ENCODE measurements at regions not wholly inside any gene's neighbourhood (a gene's known extent, or its start where the extent isn't known, plus 50 kb on each side); places are given as distances from the start of the nearest gene placed in this dataset.

GRCh38 chr2:39519886-39520285, 82.8 kb upstream of the MAP4K3 start:
- CTCF ChIA-PET, result no interaction called here
- no peak for TF ChIP-seq CTCF (conservative IDR thresholded peaks at IDR 0.05; ENCODE audit: low read depth, low read length)
- TF ChIP-seq EZH2 (IDR thresholded peaks at IDR 0.05; ENCODE audit: borderline replicate concordance, low read depth, low read length, poor library complexity, severe bottlenecking), result no peak
- Histone ChIP-seq H3K27ac (ENCODE audit: low read depth, low read length, poor library complexity, severe bottlenecking) (no peak overlapping the region), H3K9me3 (ENCODE audit: low read depth, low read length, poor library complexity, severe bottlenecking) (no peaks in the 10 kb centered on the region), H3K36me3 (ENCODE audit: insufficient read depth, low read length, poor library complexity, severe bottlenecking) (no peaks in the 10 kb centered on the region), H3K4me3 (ENCODE audit: low read depth, low read length, poor library complexity, severe bottlenecking) (no peak overlapping the region), H3K27me3 (replicated peaks; ENCODE audit: insufficient read depth, low read depth, low read length, poor library complexity) (no peaks in the 10 kb centered on the region), H3K4me1 (ENCODE audit: insufficient read depth, low read length, poor library complexity, severe bottlenecking) (peaks cover 46% of the 10 kb centered on the region)
- BruUV-seq (replicated peaks), result no TSS peak
- POLR2A ChIA-PET (ENCODE audit: low non-redundant PET), result no interaction called here
- intact Hi-C loops (cut with micrococcal nuclease; ENCODE audit: unreplicated experiment), result loop anchor here (10.0 kb wide), 2 partner anchors 315 to 385 kb away; no protein-coding TSS in a partner anchor
- DNase-seq (ENCODE audit: low spot score), result no peak

DNA sequence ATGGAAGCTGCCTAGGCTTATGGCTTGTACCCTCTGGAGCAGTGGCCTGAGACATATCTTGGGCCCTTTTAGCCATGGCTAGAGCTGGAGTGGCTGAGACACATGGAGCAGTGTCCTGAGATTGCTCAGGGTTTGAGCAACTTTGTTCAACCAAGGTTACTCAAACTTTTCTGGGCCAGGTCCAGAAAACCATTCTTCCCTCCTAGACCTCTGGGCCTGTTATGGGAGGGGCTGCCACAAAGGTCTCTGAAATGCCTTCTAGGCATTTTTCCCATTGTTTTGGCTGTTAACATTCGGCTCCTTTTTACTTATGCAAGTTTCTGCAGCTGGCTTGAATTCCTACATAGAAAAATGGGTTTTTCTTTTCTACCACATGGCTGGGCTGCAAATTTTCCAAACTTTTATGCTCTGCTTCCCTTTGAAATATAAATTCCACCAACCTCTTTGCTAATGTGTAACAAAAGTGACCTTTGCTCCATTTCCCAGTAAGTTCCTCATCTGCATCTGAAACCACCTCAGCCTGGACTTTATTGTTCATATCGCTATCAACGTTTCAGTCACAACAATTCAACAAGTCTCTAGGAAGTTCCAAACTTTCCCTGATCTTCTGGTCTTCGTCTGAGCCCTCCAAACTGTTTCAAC, 84.9 kb upstream of the MAP4K3 start:
- intact Hi-C loops (cut with micrococcal nuclease; ENCODE audit: unreplicated experiment), result no loop called here
- DNase-seq (ENCODE audit: low spot score), result no peak
- Histone ChIP-seq H3K4me3 (ENCODE audit: low read depth, low read length, poor library complexity, severe bottlenecking) (no peak overlapping the region), H3K4me1 (ENCODE audit: insufficient read depth, low read length, poor library complexity, severe bottlenecking) (peaks cover 26% of the 10 kb centered on the region), H3K27ac (ENCODE audit: low read depth, low read length, poor library complexity, severe bottlenecking) (no peak overlapping the region), H3K36me3 (ENCODE audit: insufficient read depth, low read length, poor library complexity, severe bottlenecking) (no peaks in the 10 kb centered on the region), H3K27me3 (replicated peaks; ENCODE audit: insufficient read depth, low read depth, low read length, poor library complexity) (no peaks in the 10 kb centered on the region), H3K9me3 (ENCODE audit: low read depth, low read length, poor library complexity, severe bottlenecking) (no peaks in the 10 kb centered on the region)
- TF ChIP-seq CTCF (conservative IDR thresholded peaks at IDR 0.05; ENCODE audit: low read depth, low read length) (no peak), EZH2 (IDR thresholded peaks at IDR 0.05; ENCODE audit: borderline replicate concordance, low read depth, low read length, poor library complexity, severe bottlenecking) (no peak)
- BruUV-seq (replicated peaks), result no TSS peak
- POLR2A ChIA-PET (ENCODE audit: low non-redundant PET), result no interaction called here
- CTCF ChIA-PET, result no interaction called here

GRCh38 chr2:39522518-39522877, 85.4 kb upstream of the MAP4K3 start:
- no peaks in the 10 kb centered on the region for H3K9me3 ChIP-seq (ENCODE audit: low read depth, low read length, poor library complexity, severe bottlenecking)
- ChIA-PET POLR2A (ENCODE audit: low non-redundant PET) (no interaction called here), CTCF (no interaction called here)
- H3K4me1 ChIP-seq (ENCODE audit: insufficient read depth, low read length, poor library complexity, severe bottlenecking), result peaks cover 21% of the 10 kb centered on the region
- no peaks in the 10 kb centered on the region for H3K36me3 ChIP-seq (ENCODE audit: insufficient read depth, low read length, poor library complexity, severe bottlenecking)
- no peak for TF ChIP-seq EZH2 (IDR thresholded peaks at IDR 0.05; ENCODE audit: borderline replicate concordance, low read depth, low read length, poor library complexity, severe bottlenecking)
- no peak for TF ChIP-seq CTCF (conservative IDR thresholded peaks at IDR 0.05; ENCODE audit: low read depth, low read length)
- H3K4me3 ChIP-seq (ENCODE audit: low read depth, low read length, poor library complexity, severe bottlenecking), result no peak overlapping the region
- no peaks in the 10 kb centered on the region for H3K27me3 ChIP-seq (replicated peaks; ENCODE audit: insufficient read depth, low read depth, low read length, poor library complexity)
- no peak for DNase-seq (ENCODE audit: low spot score)
- BruUV-seq (replicated peaks), result no TSS peak
- peak overlapping the region; percentile 14 for H3K27ac ChIP-seq (ENCODE audit: low read depth, low read length, poor library complexity, severe bottlenecking)
- intact Hi-C loops (cut with micrococcal nuclease; ENCODE audit: unreplicated experiment), result no loop called here

Measured in A673 (cell line).